Gastroesophageal sphincter (tissue), 4 donors: ENCODE measurements at regions not wholly inside any gene's neighbourhood (a gene's known extent, or its start where the extent isn't known, plus 50 kb on each side); places are given as distances from the start of the nearest gene placed in this dataset.

ENCODE experiments used
- ATAC-seq: fragments of 150-250 bp; one replicate; pipeline ENCODE4 v1.9.1; 2016; ENCODE audit warnings: mild to moderate bottlenecking, moderate library complexity
- H3K27ac ChIP-seq, 4 donors: fragments of 200-600 bp; sonication (generic) in 3 of 4; 1 replicate in 3 of 4; 2 replicates in 1 of 4; pipeline ENCODE4 v1.5.1; 2016 to 2019
- H3K27me3 ChIP-seq: fragments of 200-600 bp; sonication (generic); one replicate; pipeline ENCODE4 v1.5.1; 2019
- H3K36me3 ChIP-seq, 2 donors: fragments of 200-600 bp; sonication (generic); one replicate each; pipeline ENCODE4 v1.5.1; 2019; ENCODE audit warnings: control low read depth in 1 of 2
- H3K4me1 ChIP-seq, 3 donors: fragments of 200-600 bp; sonication (generic); 1 replicate in 2 of 3; 2 replicates in 1 of 3; pipeline ENCODE4 v1.5.1; 2016 to 2019; ENCODE audit warnings: control low read depth in 2 of 3
- H3K4me3 ChIP-seq, 2 donors: fragments of 200-600 bp; sonication (generic); one replicate each; pipeline ENCODE4 v1.5.1; 2019; ENCODE audit warnings: mild to moderate bottlenecking in 1 of 2, moderate library complexity in 1 of 2
- H3K9me3 ChIP-seq, 3 donors: fragments of 200-600 bp; sonication (generic); one replicate each; pipeline ENCODE4 v1.5.1; 2017 to 2019; ENCODE audit warnings: control low read depth in 2 of 3
- EP300 ChIP-seq: sonication (generic); formaldehyde crosslinking; IDR thresholded peaks from one replicate; pipeline ENCODE4 v1.6.1; 2017; ENCODE audit warnings: antibody characterized with exemption, mild to moderate bottlenecking
- POLR2A ChIP-seq, 2 donors: fragments of 450-650 bp; IDR thresholded peaks; one replicate each; pipeline ENCODE4 v1.6.1; 2017; ENCODE audit warnings: antibody characterized with exemption in 2 of 2, mild to moderate bottlenecking in 2 of 2, moderate library complexity in 1 of 2
- POLR2AphosphoS5 ChIP-seq: sonication (generic); formaldehyde crosslinking; IDR thresholded peaks from one replicate; pipeline ENCODE4 v1.6.1; 2017; ENCODE audit warnings: antibody characterized with exemption
- WGBS, 2 donors: methylation state at CpG; one replicate each; pipeline ENCODE4 v1.1.5; 2018; ENCODE audit warnings: low coverage in 1 of 2; 5-methylcytosine and 5-hydroxymethylcytosine counted together
- TF ChIP-seq, protein P1 (sequence below), 4 experiments: fragments of 200-600 bp in 2 of 4; fragments of 450-650 bp in 2 of 4; sonication (generic) in 1 of 4; IDR thresholded peaks; one replicate each; pipeline ENCODE4 v1.5.1; 2017 to 2019; ENCODE audit warnings: antibody characterized with exemption in 4 of 4, mild to moderate bottlenecking in 2 of 4, moderate library complexity in 2 of 4

DNA sequence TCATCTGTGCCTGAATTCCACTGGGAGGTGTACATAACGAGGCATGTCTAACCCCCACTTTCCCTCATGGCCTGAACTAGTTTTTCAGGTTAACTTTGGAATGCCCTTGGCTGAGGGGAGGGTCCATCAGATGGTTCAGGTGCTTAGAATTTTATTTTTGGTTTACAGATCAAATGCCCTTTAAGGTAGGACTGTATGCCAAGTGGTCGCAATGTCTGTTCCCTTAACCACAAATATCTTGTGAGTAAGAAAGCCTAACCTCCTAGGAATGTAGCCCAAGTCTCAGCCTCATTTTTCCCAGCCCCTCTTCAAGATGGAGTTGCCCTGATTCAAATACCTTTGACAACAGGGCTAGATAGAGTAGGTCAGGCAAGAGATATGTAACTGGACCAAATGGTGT lies 78.4 kb downstream of the RNASET2 start:
- no peak for TF ChIP-seq EP300
- no peak for TF ChIP-seq POLR2A (IDR thresholded peaks at IDR 0.05)
- no peak for TF ChIP-seq POLR2AphosphoS5
- TF ChIP-seq, protein P1, sequence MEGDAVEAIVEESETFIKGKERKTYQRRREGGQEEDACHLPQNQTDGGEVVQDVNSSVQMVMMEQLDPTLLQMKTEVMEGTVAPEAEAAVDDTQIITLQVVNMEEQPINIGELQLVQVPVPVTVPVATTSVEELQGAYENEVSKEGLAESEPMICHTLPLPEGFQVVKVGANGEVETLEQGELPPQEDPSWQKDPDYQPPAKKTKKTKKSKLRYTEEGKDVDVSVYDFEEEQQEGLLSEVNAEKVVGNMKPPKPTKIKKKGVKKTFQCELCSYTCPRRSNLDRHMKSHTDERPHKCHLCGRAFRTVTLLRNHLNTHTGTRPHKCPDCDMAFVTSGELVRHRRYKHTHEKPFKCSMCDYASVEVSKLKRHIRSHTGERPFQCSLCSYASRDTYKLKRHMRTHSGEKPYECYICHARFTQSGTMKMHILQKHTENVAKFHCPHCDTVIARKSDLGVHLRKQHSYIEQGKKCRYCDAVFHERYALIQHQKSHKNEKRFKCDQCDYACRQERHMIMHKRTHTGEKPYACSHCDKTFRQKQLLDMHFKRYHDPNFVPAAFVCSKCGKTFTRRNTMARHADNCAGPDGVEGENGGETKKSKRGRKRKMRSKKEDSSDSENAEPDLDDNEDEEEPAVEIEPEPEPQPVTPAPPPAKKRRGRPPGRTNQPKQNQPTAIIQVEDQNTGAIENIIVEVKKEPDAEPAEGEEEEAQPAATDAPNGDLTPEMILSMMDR (IDR thresholded peaks at IDR 0.05), result no peak
- Histone ChIP-seq H3K4me1 (no peaks in the 10 kb centered on the region), H3K9me3 (no peaks in the 10 kb centered on the region), H3K27ac (no peak overlapping the region), H3K4me3 (no peak overlapping the region), H3K27me3 (peaks cover 14% of the 10 kb centered on the region), H3K36me3 (no peaks in the 10 kb centered on the region)
- WGBS, 2 donors, result 63 to 86% methylated on average over 1 to 2 of the region's 2 CpGs
- ATAC-seq, result no peak

DNA sequence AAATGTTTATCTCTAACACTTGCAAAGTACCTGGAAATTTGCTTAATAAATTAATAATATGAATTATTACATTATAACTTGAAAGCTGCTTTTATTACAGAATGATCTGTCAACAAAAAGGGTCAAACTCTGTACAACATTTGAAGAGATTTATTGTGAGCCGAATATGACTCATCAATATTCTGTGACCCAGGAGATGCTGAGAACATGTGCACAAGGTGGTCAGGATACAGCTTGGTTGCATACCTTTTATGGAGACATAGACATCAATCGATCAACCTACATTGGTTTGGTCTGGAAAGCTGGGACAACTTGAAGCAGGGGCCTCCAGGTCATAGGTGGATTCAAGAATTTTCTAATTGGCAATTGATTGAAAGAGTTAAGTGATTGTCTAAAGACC lies 79.0 kb downstream of the RNASET2 start:
- H3K9me3 ChIP-seq, result no peaks in the 10 kb centered on the region
- no peak for ATAC-seq
- no peak overlapping the region for H3K27ac ChIP-seq
- H3K4me1 ChIP-seq, result no peaks in the 10 kb centered on the region
- no peaks in the 10 kb centered on the region for H3K36me3 ChIP-seq
- WGBS, 2 donors, result 84 to 95% methylated on average over 2 of the region's 2 CpGs
- H3K27me3 ChIP-seq, result peaks cover 14% of the 10 kb centered on the region
- H3K4me3 ChIP-seq, result no peak overlapping the region
- TF ChIP-seq POLR2A (IDR thresholded peaks at IDR 0.05) (no peak), POLR2AphosphoS5 (no peak), EP300 (no peak)
- TF ChIP-seq, protein P1 (IDR thresholded peaks at IDR 0.05), result no peak

DNA sequence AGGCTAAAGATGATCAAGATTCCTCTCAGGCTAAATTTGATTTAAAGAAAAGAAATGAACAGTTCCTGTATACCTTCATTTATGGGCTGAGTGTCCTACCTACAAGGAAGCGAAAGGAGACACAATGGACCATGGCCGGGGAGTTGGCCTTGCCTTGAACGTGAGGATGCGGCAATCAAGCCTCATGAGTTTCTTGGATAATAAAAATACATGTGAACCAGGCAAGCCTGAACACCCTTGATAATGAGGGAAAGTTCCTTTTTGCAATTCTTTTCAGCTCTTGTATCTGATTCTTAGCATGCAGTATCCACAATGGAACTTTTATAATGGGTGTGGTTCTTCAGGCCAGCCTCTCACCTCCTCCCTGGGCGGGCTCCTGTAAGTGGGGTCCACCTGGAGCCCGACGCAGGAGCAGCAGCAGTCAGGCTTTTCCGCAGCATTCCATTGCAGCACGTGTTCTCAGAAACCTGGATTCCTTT lies 83.8 kb downstream of the RNASET2 start:
- peaks cover 14% of the 10 kb centered on the region for H3K27me3 ChIP-seq
- no peak for ATAC-seq
- no peaks in the 10 kb centered on the region for H3K4me1 ChIP-seq
- H3K4me3 ChIP-seq, result no peak overlapping the region
- no peaks in the 10 kb centered on the region for H3K36me3 ChIP-seq
- whole genome bisulfite sequencing, 2 donors, result 45 to 70% methylated on average over 7 to 8 of the region's 9 CpGs
- TF ChIP-seq POLR2AphosphoS5 (no peak), EP300 (no peak), POLR2A (IDR thresholded peaks at IDR 0.05) (no peak)
- TF ChIP-seq, protein P1 (IDR thresholded peaks at IDR 0.05), result no peak
- H3K9me3 ChIP-seq, result no peaks in the 10 kb centered on the region
- H3K27ac ChIP-seq, result no peak overlapping the region

DNA sequence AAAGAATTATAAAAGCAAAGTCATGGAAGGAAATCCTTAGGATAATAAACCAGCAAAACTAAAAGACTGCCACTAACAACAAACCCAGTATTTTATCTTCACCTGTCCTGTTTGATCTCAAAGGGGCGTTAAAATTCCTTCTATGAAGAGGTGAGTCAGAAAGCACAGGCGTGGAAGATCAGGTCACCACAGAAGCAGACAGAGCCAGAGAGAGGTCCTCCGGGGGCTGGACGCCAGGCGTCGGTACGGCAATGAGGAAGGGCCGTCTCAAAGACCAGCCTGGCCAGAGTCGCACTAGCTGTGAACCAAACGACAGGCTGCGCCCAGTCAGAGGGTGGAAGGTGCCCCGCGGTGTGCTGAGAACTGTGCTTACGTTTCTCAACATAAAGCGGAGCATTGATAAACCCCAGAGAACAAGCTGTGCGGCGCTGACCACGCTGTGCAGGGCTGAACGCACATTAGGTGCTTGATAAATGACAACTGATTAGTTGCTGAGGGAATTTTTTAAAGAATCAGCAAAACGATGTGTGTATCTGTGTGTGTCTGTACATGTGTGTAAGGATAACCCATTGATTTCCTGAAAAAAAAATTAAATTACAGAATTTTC lies 85.6 kb downstream of the RNASET2 start:
- H3K4me1 ChIP-seq, result no peaks in the 10 kb centered on the region
- TF ChIP-seq EP300 (no peak), POLR2AphosphoS5 (no peak), POLR2A (IDR thresholded peaks at IDR 0.05) (no peak)
- TF ChIP-seq, protein P1 (IDR thresholded peaks at IDR 0.05), result no peak
- no peak for ATAC-seq
- H3K4me3 ChIP-seq, result no peak overlapping the region
- H3K27me3 ChIP-seq, result peaks cover 14% of the 10 kb centered on the region
- 78 to 85% methylated on average over 8 to 11 of the region's 20 CpGs for WGBS, 2 donors
- no peak overlapping the region for H3K27ac ChIP-seq
- no peaks in the 10 kb centered on the region for H3K36me3 ChIP-seq
- H3K9me3 ChIP-seq, result no peaks in the 10 kb centered on the region

DNA sequence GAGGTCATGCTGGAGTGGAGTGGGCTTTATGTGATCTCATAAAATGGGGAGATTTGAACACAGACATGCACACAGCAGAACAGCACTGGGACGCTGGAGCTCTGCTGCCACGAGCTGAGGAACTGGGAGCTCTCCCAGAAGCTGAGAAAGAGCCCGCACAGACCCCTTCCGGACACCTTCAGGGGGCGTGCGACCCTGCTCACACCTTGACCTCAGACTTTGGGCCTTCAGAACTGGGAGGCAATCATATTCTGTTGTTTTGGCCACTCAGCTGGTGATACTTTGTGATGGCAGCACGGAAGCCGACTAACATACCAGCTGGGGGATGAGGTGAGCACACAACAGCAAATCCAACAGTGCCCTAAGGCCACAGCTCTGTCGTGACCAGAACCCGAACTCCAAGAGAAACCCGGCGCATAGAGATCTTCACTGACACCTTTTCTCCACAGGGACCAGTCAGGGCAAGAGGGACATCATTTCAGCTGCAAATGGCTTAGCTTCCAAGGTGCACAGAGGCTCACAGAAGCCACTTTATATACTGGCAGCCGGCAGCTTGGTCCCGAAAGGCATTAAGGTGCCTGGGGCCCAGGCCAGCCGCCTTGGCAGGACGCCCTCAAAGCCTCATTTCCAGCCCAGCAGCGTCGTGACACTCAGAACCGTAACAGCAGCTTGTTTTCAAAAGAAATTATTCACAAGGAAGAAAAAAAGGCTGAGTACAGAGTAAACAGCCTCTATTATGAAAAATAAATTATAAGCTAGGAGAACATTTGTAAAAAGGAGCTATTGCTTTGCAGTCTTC lies 89.3 kb downstream of the RNASET2 start:
- 70% methylated on average over 5 of the region's 19 CpGs; no CpG with 5 or more reads in 1 of the 2 donors for WGBS, 2 donors
- ATAC-seq, result no peak
- TF ChIP-seq, protein P1 (IDR thresholded peaks at IDR 0.05), result no peak
- TF ChIP-seq POLR2A (IDR thresholded peaks at IDR 0.05) (no peak), POLR2AphosphoS5 (no peak), EP300 (no peak)
- no peaks in the 10 kb centered on the region for H3K27me3 ChIP-seq
- no peak overlapping the region for H3K27ac ChIP-seq
- H3K9me3 ChIP-seq, result no peaks in the 10 kb centered on the region
- no peak overlapping the region for H3K4me3 ChIP-seq
- H3K36me3 ChIP-seq, result no peaks in the 10 kb centered on the region
- peaks cover 0 to 13% (median 5%) of the 10 kb centered on the region in 3 donors for H3K4me1 ChIP-seq
